ENCODE measurements at regions not wholly inside any gene's neighbourhood (a gene's known extent, or its start where the extent isn't known, plus 50 kb on each side); places are given as distances from the start of the nearest gene placed in this dataset.

- Histone ChIP-seq H3K9me2 (replicated peaks; ENCODE audit: insufficient read depth, low read length) (no peaks in the 10 kb centered on the region), H4K20me1 (ENCODE audit: low read depth, low read length) (no peaks in the 10 kb centered on the region), H3K4me2 (ENCODE audit: low read depth, low read length, poor library complexity, severe bottlenecking) (no peak overlapping the region), H3K79me2 (ENCODE audit: insufficient read depth, low read length) (no peaks in the 10 kb centered on the region), H2AFZ (ENCODE audit: low read depth, low read length, severe bottlenecking) (no peak overlapping the region), H3K4me3 (ENCODE audit: insufficient read depth, low read length, poor library complexity, severe bottlenecking) (no peak overlapping the region), H3F3A (ENCODE audit: insufficient read depth) (no peaks in the 10 kb centered on the region), H3K9me3 (ENCODE audit: insufficient read depth, low read length) (no peaks in the 10 kb centered on the region), H3K9ac (ENCODE audit: low read length) (no peak overlapping the region), H3K36me3 (ENCODE audit: low read length) (no peaks in the 10 kb centered on the region), H3K27ac (ENCODE audit: low read depth, low read length) (no peak overlapping the region), H3K27me3 (ENCODE audit: low read length) (no peaks in the 10 kb centered on the region)
- TF ChIP-seq EZH2phosphoT487 (conservative IDR thresholded peaks at IDR 0.05; ENCODE audit: low read length) = no peak
- TF ChIP-seq CTCF (IDR thresholded peaks at IDR 0.05; ENCODE audit: insufficient read depth, low read length, poor library complexity, severe bottlenecking) = no peak
Observed at GRCh38 chr6:14754751-14755513, 490.9 kb upstream of the JARID2 start.

GRCh38 chr6:14756340-14756739 is 489.5 kb upstream of the JARID2 start:
- no peak overlapping the region for H3K4me3 ChIP-seq (ENCODE audit: insufficient read depth, low read length, poor library complexity, severe bottlenecking)
- no peaks in the 10 kb centered on the region for H3K9me2 ChIP-seq (replicated peaks; ENCODE audit: insufficient read depth, low read length)
- no peak overlapping the region for H3K9ac ChIP-seq (ENCODE audit: low read length)
- no peak overlapping the region for H2AFZ ChIP-seq (ENCODE audit: low read depth, low read length, severe bottlenecking)
- no peak for TF ChIP-seq EZH2phosphoT487 (conservative IDR thresholded peaks at IDR 0.05; ENCODE audit: low read length)
- TF ChIP-seq CTCF (IDR thresholded peaks at IDR 0.05; ENCODE audit: insufficient read depth, low read length, poor library complexity, severe bottlenecking) = no peak
- no peaks in the 10 kb centered on the region for H4K20me1 ChIP-seq (ENCODE audit: low read depth, low read length)
- H3K36me3 ChIP-seq (ENCODE audit: low read length) = no peaks in the 10 kb centered on the region
- no peak overlapping the region for H3K27ac ChIP-seq (ENCODE audit: low read depth, low read length)
- H3K79me2 ChIP-seq (ENCODE audit: insufficient read depth, low read length) = no peaks in the 10 kb centered on the region
- H3K27me3 ChIP-seq (ENCODE audit: low read length) = no peaks in the 10 kb centered on the region
- no peaks in the 10 kb centered on the region for H3F3A ChIP-seq (ENCODE audit: insufficient read depth)
- H3K9me3 ChIP-seq (ENCODE audit: insufficient read depth, low read length) = no peaks in the 10 kb centered on the region
- no peak overlapping the region for H3K4me2 ChIP-seq (ENCODE audit: low read depth, low read length, poor library complexity, severe bottlenecking)

- H3K4me3 ChIP-seq (ENCODE audit: insufficient read depth, low read length, poor library complexity, severe bottlenecking) = no peak overlapping the region
- no peaks in the 10 kb centered on the region for H3K27me3 ChIP-seq (ENCODE audit: low read length)
- no peak overlapping the region for H3K27ac ChIP-seq (ENCODE audit: low read depth, low read length)
- H2AFZ ChIP-seq (ENCODE audit: low read depth, low read length, severe bottlenecking) = no peak overlapping the region
- no peak overlapping the region for H3K9ac ChIP-seq (ENCODE audit: low read length)
- no peak for TF ChIP-seq CTCF (IDR thresholded peaks at IDR 0.05; ENCODE audit: insufficient read depth, low read length, poor library complexity, severe bottlenecking)
- no peak for TF ChIP-seq EZH2phosphoT487 (conservative IDR thresholded peaks at IDR 0.05; ENCODE audit: low read length)
- H3K79me2 ChIP-seq (ENCODE audit: insufficient read depth, low read length) = no peaks in the 10 kb centered on the region
- no peaks in the 10 kb centered on the region for H3F3A ChIP-seq (ENCODE audit: insufficient read depth)
- H4K20me1 ChIP-seq (ENCODE audit: low read depth, low read length) = no peaks in the 10 kb centered on the region
- H3K36me3 ChIP-seq (ENCODE audit: low read length) = no peaks in the 10 kb centered on the region
- H3K4me2 ChIP-seq (ENCODE audit: low read depth, low read length, poor library complexity, severe bottlenecking) = no peak overlapping the region
- no peaks in the 10 kb centered on the region for H3K9me2 ChIP-seq (replicated peaks; ENCODE audit: insufficient read depth, low read length)
- H3K9me3 ChIP-seq (ENCODE audit: insufficient read depth, low read length) = no peaks in the 10 kb centered on the region
Observed at GRCh38 chr6:14757014-14757413, 488.9 kb upstream of the JARID2 start.
